Mesodermal cell (in vitro differentiated cells): ENCODE measurements at regions not wholly inside any gene's neighbourhood (a gene's known extent, or its start where the extent isn't known, plus 50 kb on each side); places are given as distances from the start of the nearest gene placed in this dataset.

Source experiments
- H3K27ac ChIP-seq: 2 replicates; pipeline ENCODE4 v1.7.0; 2013; ENCODE audit warnings: mild to moderate bottlenecking, low read depth, low read length, moderate library complexity; ENCODE audit not compliant: severe bottlenecking
- H3K36me3 ChIP-seq: 2 replicates; pipeline ENCODE4 v1.7.1; 2013; ENCODE audit warnings: mild to moderate bottlenecking, low read length, moderate library complexity; ENCODE audit not compliant: control insufficient read depth, insufficient read depth
- H3K4me1 ChIP-seq: one replicate; pipeline ENCODE4 v1.7.1; 2013; ENCODE audit warnings: mild to moderate bottlenecking, low read length; ENCODE audit not compliant: insufficient read depth, control insufficient read depth, poor library complexity, severe bottlenecking
- H3K4me3 ChIP-seq: 2 replicates; pipeline ENCODE4 v1.7.0; 2013; ENCODE audit warnings: low read length, control low read depth, mild to moderate bottlenecking; ENCODE audit not compliant: insufficient read depth, poor library complexity, severe bottlenecking; ENCODE audit errors: extremely low read depth
- H3K9me3 ChIP-seq: 2 replicates; pipeline ENCODE4 v1.7.1; 2013; ENCODE audit warnings: mild to moderate bottlenecking, low read length, moderate library complexity; ENCODE audit not compliant: control insufficient read depth
- WGBS, 2 experiments: methylation state at CpG; one replicate each; pipeline ENCODE4 v1.1.5; 2013; ENCODE audit warnings: missing lambda C conversion rate in 2 of 2; ENCODE audit not compliant: insufficient coverage in 2 of 2; 5-methylcytosine and 5-hydroxymethylcytosine counted together

DNA sequence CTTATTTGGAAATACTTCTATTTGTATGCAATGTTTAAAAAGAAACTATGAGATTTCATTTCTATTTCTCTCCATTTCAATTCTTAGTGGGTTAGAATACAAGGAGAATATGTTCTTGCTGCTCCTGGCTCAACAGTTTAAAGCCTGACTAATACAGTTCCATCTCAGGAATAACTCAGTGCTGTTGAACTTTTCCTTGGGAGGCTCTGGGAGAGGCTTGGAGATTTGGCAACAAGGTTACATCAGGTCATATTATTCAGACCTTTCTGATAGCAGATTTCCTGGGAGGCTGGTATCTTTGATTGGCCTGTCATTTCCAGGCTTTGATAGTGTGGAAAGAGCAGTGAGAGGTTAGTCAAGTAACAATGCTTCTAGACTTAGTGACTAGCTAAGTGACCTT, 481.7 kb upstream of the KLF4 start:
- H3K4me3 ChIP-seq, result no peak overlapping the region
- no peaks in the 10 kb centered on the region for H3K4me1 ChIP-seq
- H3K27ac ChIP-seq, result no peak overlapping the region
- no peaks in the 10 kb centered on the region for H3K36me3 ChIP-seq
- no peaks in the 10 kb centered on the region for H3K9me3 ChIP-seq

DNA sequence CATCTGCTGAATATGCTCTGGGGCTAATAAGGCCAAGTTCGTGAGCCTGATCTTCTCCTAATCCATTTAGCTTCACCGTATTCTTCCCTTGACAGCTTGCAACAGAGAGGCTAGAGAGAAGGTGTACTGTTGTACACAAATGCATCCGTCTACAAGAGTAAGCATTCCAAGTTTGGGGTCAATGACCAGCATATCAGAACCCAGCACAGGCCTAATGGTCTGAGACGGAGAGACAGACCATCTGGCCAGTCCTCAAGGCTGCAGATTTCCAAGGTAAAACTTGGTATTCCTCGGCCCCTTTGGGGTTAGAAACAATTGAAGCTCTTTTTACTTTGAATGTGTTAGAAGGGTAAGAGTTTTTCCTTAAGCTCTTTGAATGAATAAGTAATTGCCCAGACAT, 481.2 kb upstream of the KLF4 start:
- no peak overlapping the region for H3K4me3 ChIP-seq
- H3K9me3 ChIP-seq, result no peaks in the 10 kb centered on the region
- 83 to 100% methylated on average over 3 to 5 of the region's 5 CpGs for WGBS, 2 experiments
- no peak overlapping the region for H3K27ac ChIP-seq
- no peaks in the 10 kb centered on the region for H3K36me3 ChIP-seq
- no peaks in the 10 kb centered on the region for H3K4me1 ChIP-seq

GRCh38 chr9:107969727-107970126, 480.2 kb upstream of the KLF4 start:
- Histone ChIP-seq H3K27ac (no peak overlapping the region), H3K36me3 (no peaks in the 10 kb centered on the region), H3K9me3 (no peaks in the 10 kb centered on the region), H3K4me1 (no peaks in the 10 kb centered on the region), H3K4me3 (no peak overlapping the region)
- WGBS, 2 experiments, result 70 to 85% methylated on average over 7 of the region's 8 CpGs

DNA sequence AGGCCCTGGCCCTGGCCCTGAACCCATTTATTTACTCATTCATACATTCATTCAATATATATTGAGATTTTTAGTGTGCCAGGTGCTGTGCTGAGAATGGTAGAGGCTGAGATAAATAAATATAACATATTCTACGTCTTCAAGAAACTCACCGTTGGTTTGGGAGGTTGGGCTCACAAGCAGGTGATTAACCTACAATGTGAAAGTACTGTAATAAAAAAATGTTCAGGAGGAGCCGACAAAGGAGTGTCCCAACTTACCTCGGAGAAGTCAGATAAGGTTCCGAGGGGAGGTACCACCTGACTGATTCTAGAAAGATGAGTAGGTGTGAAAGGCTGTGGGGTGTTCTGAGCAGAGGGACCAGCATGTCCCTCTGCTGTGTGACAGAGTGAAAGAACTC, 479.6 kb upstream of the KLF4 start:
- Histone ChIP-seq H3K4me3 (no peak overlapping the region), H3K27ac (no peak overlapping the region), H3K36me3 (no peaks in the 10 kb centered on the region), H3K9me3 (no peaks in the 10 kb centered on the region), H3K4me1 (no peaks in the 10 kb centered on the region)
- 100% methylated on average over 2 to 3 of the region's 5 CpGs for WGBS, 2 experiments

- 30 to 55% methylated on average over 1 of the region's 2 CpGs for WGBS, 2 experiments
- no peak overlapping the region for H3K4me3 ChIP-seq
- H3K27ac ChIP-seq, result no peak overlapping the region
- H3K9me3 ChIP-seq, result no peaks in the 10 kb centered on the region
- no peaks in the 10 kb centered on the region for H3K36me3 ChIP-seq
- H3K4me1 ChIP-seq, result no peaks in the 10 kb centered on the region
Measured at GRCh38 chr9:107963246-107963645, 473.7 kb upstream of the KLF4 start.

DNA sequence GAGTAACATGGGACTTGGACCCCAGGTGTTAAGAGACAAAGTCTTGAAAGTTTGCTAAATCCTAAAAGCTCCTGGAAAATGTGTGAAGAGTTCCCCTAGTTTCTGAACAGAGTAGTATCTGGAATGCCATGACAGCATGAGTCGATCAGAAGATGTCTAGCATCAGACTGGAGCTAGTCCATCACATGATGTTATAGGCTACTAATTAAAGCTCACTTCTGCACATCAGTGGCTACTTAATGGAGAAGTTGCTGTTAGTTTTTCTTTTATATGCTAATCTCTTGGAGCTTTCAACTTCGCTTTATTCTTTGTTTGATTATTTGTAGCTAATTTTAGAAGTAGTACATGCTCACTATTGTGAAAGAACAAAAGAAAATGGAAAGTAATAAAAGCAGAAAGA, 471.3 kb upstream of the KLF4 start:
- H3K4me1 ChIP-seq, result no peaks in the 10 kb centered on the region
- H3K36me3 ChIP-seq, result no peaks in the 10 kb centered on the region
- WGBS, 2 experiments, result 89 to 100% methylated on average over 1 of the region's 2 CpGs
- H3K4me3 ChIP-seq, result no peak overlapping the region
- H3K9me3 ChIP-seq, result no peaks in the 10 kb centered on the region
- no peak overlapping the region for H3K27ac ChIP-seq

GRCh38 chr9:107954312-107954711, 464.7 kb upstream of the KLF4 start:
- Histone ChIP-seq H3K27ac (no peak overlapping the region), H3K9me3 (no peaks in the 10 kb centered on the region), H3K4me3 (no peak overlapping the region), H3K36me3 (no peaks in the 10 kb centered on the region), H3K4me1 (no peaks in the 10 kb centered on the region)
- 80 to 94% methylated on average over 4 to 5 of the region's 6 CpGs for WGBS, 2 experiments

DNA sequence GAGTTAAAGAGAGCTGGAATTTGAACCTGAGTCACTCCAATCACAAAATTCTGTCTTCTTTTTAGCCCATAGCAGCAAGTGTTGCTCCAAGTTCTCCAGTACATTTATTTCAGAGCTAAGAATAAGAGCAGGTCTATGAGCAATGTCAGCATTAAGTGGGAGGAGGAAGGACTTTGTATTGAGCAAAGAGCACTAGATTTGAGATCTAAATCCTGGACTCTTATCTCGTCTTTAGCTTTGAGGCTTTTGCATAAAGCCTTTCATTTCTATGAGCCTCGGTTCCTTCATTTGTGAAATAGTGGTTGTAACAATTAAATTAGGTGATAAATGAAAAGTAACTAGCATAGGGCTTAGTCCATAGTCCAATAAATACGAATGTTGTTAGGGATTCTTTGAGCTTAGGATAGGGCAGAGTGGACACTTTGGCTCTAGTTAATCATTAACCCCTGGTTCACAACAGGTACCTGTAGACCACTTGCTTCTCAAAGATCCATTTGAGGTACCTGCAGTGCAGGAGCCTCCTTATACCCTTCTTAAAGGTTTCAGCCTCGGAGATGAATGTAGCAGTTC, 464.1 kb upstream of the KLF4 start:
- H3K9me3 ChIP-seq, result no peaks in the 10 kb centered on the region
- no peak overlapping the region for H3K27ac ChIP-seq
- 82 to 94% methylated on average over 4 of the region's 4 CpGs for WGBS, 2 experiments
- H3K4me3 ChIP-seq, result no peak overlapping the region
- H3K36me3 ChIP-seq, result no peaks in the 10 kb centered on the region
- no peaks in the 10 kb centered on the region for H3K4me1 ChIP-seq

- no CpG with 5 or more reads among the region's 1 CpG for WGBS, 2 experiments
Measured at GRCh38 chr9:107952773-107953172, 463.2 kb upstream of the KLF4 start.

DNA sequence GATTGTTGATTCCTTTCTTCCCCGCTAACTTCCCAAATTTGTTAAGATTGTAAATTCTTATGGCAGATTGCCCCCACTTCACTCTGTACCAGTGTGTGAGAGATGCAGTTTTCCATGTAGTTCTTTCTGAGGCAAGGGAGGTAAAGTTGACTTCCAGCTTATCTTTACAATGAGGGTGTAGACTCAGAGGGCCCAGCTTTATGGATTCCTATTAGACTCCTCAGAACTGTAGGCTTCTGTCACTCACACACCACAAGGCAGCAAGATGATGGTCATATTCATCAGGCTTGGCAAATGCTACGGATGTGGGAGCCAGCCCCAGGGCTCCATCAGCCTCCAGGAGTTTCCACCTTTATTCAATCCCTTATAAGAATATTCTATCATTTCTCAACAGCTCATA, 461.9 kb upstream of the KLF4 start:
- Histone ChIP-seq H3K4me1 (no peaks in the 10 kb centered on the region), H3K27ac (no peak overlapping the region), H3K36me3 (no peaks in the 10 kb centered on the region), H3K4me3 (no peak overlapping the region), H3K9me3 (no peaks in the 10 kb centered on the region)
- 100% methylated on average over 1 of the region's 2 CpGs; no CpG with 5 or more reads in 1 of the 2 experiments for WGBS, 2 experiments

More at GRCh38 chr9:107952773-107953172, 463.2 kb upstream of the KLF4 start:
- H3K4me1 ChIP-seq, result no peaks in the 10 kb centered on the region
- H3K27ac ChIP-seq, result no peak overlapping the region
- H3K9me3 ChIP-seq, result no peaks in the 10 kb centered on the region
- no peak overlapping the region for H3K4me3 ChIP-seq
- H3K36me3 ChIP-seq, result no peaks in the 10 kb centered on the region

GRCh38 chr9:107949061-107949460, 459.5 kb upstream of the KLF4 start:
- Histone ChIP-seq H3K27ac (no peak overlapping the region), H3K9me3 (no peaks in the 10 kb centered on the region), H3K4me1 (no peaks in the 10 kb centered on the region), H3K4me3 (no peak overlapping the region), H3K36me3 (no peaks in the 10 kb centered on the region)
- 60% methylated on average over 2 of the region's 4 CpGs; no CpG with 5 or more reads in 1 of the 2 experiments for WGBS, 2 experiments
